Body of pancreas (tissue), 4 donors: ENCODE measurements at regions not wholly inside any gene's neighbourhood (a gene's known extent, or its start where the extent isn't known, plus 50 kb on each side); places are given as distances from the start of the nearest gene placed in this dataset.
A peak's percentile ranks its signal among the peaks of the same experiment; 100 is the strongest.
"Not testable (repeated sequence)": the region's sequence is repeated elsewhere in the genome, so short reads cannot be mapped to it uniquely, and the experiment has no call there.

Experiments
- ATAC-seq: fragments of 150-250 bp; one replicate; pipeline ENCODE4 v1.9.1; 2016
- DNase-seq, 4 donors: peaks; one replicate each; pipeline ENCODE4 v3.0.0-alpha.2; 2019
- H3K27ac ChIP-seq, 4 donors: fragments of 200-600 bp; sonication (generic); 1 replicate in 3 of 4; 2 replicates in 1 of 4; pipeline versions ENCODE4 v1.5.1 to v1.6.1; 2016 to 2019; ENCODE audit warnings: mild to moderate bottlenecking in 1 of 4, mixed read lengths in 1 of 4, moderate library complexity in 1 of 4
- H3K27me3 ChIP-seq, 2 donors: fragments of 200-600 bp; sonication (generic); one replicate each; pipeline ENCODE4 v1.6.0; 2016; ENCODE audit warnings: mild to moderate bottlenecking in 1 of 2
- H3K36me3 ChIP-seq, 2 donors: fragments of 200-600 bp; sonication (generic); replicated peaks in 1 of 2; 2 replicates each; pipeline ENCODE4 v1.5.1; 2016; ENCODE audit warnings: low read depth in 2 of 2; ENCODE audit not compliant: insufficient read depth in 1 of 2
- H3K4me1 ChIP-seq: fragments of 200-600 bp; sonication (generic); one replicate; pipeline ENCODE4 v1.6.0; 2016
- H3K4me3 ChIP-seq, 2 donors: fragments of 200-600 bp; sonication (generic); 1 replicate in 1 of 2; 2 replicates in 1 of 2; pipeline ENCODE4 v1.5.1; 2016 to 2019
- H3K9me3 ChIP-seq, 3 donors: fragments of 200-600 bp; sonication (generic); 1 replicate in 2 of 3; 2 replicates in 1 of 3; pipeline ENCODE4 v1.5.1; 2016
- POLR2A ChIP-seq, 3 donors: fragments of 450-650 bp; IDR thresholded peaks; one replicate each; pipeline ENCODE4 v1.6.1; 2016; ENCODE audit warnings: antibody characterized with exemption in 3 of 3, mild to moderate bottlenecking in 2 of 3
- WGBS, 2 donors: methylation state at CpG; one replicate each; pipeline ENCODE4 v1.1.5; 2017; 5-methylcytosine and 5-hydroxymethylcytosine counted together
- intact Hi-C: fragments of 100-400 bp; cut with DNase I; formaldehyde crosslinking; loops from one replicate; pipeline ENCODE4 v1.15.1; 2023
- TF ChIP-seq, protein P1 (sequence below), 7 experiments: fragments of 450-650 bp in 4 of 7; fragments of 200-600 bp in 3 of 7; sonication (generic) in 3 of 7; IDR thresholded peaks; one replicate each; pipeline ENCODE4 v1.5.1; 2016 to 2019; ENCODE audit warnings: antibody characterized with exemption in 7 of 7

DNA sequence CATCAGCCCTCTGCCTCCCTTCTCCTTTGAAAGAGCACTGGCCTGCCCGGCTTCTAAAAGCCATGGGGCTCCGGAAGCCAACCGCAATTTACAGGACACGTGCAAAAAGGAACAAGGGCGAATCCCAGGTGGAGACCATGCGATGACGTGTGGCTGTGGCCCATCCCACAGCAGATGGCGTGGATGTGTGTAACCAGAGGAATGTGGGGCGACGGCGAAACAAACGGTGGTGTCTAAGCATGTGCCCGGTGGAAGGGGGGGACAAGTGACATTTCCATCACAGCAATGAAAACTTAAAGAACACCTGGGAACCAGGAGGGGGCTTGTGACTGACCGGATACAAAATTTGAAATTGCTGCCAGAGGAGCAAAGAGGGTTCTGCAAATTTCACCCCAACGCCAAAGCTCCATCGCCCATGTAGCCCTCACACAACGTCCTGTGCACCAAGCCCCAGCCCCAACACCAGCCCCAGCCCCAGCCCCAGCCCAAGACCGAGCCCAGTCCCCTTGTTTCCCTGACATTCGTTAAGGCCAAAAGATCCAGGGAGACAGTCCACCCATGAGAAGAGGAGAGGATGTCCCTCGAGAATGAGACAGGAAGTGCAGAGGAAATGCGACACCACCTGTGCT is 159.7 kb upstream of the ZNF337 start:
- 82 to 87% methylated on average over 21 of the region's 21 CpGs for WGBS, 2 donors
- Histone ChIP-seq H3K4me1 (peaks cover 40% of the 10 kb centered on the region), H3K4me3 (no peak overlapping the region), H3K27ac (no peak overlapping the region), H3K27me3 (peaks cover 0 to 5% of the 10 kb centered on the region in 2 donors), H3K9me3 (no peaks in the 10 kb centered on the region), H3K36me3 (no peaks in the 10 kb centered on the region)
- ATAC-seq = no peak
- no peak for DNase-seq
- no peak for TF ChIP-seq POLR2A (IDR thresholded peaks at IDR 0.05)
- TF ChIP-seq, protein P1, sequence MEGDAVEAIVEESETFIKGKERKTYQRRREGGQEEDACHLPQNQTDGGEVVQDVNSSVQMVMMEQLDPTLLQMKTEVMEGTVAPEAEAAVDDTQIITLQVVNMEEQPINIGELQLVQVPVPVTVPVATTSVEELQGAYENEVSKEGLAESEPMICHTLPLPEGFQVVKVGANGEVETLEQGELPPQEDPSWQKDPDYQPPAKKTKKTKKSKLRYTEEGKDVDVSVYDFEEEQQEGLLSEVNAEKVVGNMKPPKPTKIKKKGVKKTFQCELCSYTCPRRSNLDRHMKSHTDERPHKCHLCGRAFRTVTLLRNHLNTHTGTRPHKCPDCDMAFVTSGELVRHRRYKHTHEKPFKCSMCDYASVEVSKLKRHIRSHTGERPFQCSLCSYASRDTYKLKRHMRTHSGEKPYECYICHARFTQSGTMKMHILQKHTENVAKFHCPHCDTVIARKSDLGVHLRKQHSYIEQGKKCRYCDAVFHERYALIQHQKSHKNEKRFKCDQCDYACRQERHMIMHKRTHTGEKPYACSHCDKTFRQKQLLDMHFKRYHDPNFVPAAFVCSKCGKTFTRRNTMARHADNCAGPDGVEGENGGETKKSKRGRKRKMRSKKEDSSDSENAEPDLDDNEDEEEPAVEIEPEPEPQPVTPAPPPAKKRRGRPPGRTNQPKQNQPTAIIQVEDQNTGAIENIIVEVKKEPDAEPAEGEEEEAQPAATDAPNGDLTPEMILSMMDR (IDR thresholded peaks at IDR 0.05) = no peak
- intact Hi-C loops = no loop called here

DNA sequence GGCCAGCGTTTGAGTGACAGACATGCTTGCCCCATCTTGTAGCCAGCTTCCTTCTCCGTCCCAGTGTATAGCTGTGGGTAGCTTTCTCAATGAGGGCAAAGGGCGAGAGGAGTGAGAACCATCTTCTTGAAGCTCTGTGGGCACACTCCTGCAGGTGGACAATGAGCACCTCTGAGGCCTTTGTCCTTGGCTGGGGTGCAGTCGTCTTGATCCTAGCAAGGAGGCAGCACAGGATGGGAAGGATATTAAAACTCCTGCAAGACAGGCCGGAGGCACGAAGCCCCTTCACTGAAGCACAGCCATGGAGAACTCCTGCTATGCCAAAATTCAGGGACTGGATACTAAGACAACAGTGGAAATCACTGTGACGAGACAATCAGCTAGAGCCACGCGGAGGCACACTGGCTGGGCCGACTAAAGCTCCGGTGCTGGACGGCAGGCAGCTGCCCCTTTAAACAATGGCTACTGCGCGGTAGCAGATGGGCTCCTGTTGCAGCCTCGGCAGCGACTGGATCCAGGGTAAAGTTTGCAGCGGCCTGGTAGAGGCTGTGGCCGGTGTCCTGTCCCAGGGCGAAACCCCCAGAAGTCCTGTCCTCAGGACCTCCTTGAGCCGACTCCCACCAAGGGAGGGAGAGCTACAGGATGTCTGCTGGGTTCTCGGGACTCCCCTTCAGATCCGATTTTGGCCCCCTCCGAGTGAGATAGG is 159.0 kb upstream of the ZNF337 start:
- intact Hi-C loops, H3K36me3 ChIP-seq, H3K9me3 ChIP-seq, H3K27ac ChIP-seq, DNase-seq, H3K27me3 ChIP-seq, H3K4me3 ChIP-seq, ATAC-seq: not testable (repeated sequence)
- H3K4me1 ChIP-seq = peaks cover 35% of the 10 kb centered on the region
- 89 to 94% methylated on average over 15 to 20 of the region's 23 CpGs for WGBS, 2 donors

DNA sequence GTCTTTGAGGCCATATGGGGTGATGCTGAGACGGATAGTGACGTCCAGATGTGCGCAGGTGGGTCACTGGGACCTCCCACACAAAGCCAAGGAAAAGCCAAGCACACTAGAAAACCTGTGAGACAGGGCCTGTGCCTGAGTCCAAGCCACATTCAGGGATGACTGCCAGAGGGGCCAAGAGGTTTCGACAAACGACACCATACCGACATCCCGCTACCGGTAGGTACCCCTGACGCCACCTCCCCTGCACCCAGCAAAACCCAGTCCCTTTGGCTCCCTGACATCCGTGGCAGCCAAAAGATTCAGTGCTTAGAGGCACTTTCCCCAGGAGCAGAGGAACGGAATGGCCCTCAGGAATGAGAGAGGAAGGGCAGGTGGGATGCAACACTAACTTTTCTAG is 158.0 kb upstream of the ZNF337 start:
- H3K4me3 ChIP-seq, H3K27ac ChIP-seq, H3K9me3 ChIP-seq, intact Hi-C loops, DNase-seq, ATAC-seq, H3K27me3 ChIP-seq, H3K36me3 ChIP-seq: not testable (repeated sequence)
- WGBS, 2 donors = 68 to 87% methylated on average over 4 to 11 of the region's 11 CpGs
- H3K4me1 ChIP-seq = peaks cover 27% of the 10 kb centered on the region

DNA sequence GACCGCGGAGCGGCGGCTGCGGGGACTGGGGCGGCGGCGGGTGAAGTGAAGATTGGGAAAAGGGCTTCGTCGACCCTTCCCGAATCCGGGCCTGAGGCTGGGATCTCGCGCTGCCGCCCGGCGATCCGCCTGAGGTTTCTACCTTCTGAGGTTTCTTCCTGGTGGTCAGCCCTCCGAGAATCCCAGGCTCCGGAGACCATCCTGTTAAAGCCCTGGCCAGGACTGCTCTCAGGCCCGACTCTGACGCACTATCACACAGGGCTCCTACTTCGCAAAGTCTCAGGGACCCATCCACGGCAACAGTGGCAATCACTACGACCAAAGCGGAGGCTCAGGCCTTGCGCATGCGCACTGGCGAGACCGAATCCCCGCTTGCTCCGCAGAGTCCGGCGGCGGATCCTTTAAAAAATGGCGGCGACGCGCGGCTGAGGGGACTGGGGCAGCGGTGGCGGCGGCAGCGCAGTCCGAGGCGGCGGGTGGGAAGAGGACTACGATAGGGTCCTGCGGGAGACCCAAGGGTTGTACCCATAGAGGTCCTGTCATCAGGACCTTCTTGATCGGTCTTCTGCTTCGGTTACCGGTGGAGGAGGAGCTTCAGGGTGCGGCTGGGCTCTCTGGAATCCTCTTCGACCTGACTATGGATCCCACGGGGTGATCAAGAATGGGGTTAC is 157.2 kb upstream of the ZNF337 start:
- H3K27me3 ChIP-seq, H3K36me3 ChIP-seq, H3K9me3 ChIP-seq, intact Hi-C loops: not testable (repeated sequence)
- H3K4me3 ChIP-seq = peak overlapping the region; percentile 30 to 41
- H3K4me1 ChIP-seq = peaks cover 24% of the 10 kb centered on the region
- H3K27ac ChIP-seq = peak overlapping the region; percentile 2 to 79 (median 62)
- peak; percentile 88 for ATAC-seq
- peak; percentile 28 to 62 (median 53) for TF ChIP-seq POLR2A (IDR thresholded peaks at IDR 0.05)
- DNase-seq = peak; percentile 89 to 93 (median 90)
- WGBS, 2 donors = 2 to 4% methylated on average over 22 to 55 of the region's 55 CpGs

DNA sequence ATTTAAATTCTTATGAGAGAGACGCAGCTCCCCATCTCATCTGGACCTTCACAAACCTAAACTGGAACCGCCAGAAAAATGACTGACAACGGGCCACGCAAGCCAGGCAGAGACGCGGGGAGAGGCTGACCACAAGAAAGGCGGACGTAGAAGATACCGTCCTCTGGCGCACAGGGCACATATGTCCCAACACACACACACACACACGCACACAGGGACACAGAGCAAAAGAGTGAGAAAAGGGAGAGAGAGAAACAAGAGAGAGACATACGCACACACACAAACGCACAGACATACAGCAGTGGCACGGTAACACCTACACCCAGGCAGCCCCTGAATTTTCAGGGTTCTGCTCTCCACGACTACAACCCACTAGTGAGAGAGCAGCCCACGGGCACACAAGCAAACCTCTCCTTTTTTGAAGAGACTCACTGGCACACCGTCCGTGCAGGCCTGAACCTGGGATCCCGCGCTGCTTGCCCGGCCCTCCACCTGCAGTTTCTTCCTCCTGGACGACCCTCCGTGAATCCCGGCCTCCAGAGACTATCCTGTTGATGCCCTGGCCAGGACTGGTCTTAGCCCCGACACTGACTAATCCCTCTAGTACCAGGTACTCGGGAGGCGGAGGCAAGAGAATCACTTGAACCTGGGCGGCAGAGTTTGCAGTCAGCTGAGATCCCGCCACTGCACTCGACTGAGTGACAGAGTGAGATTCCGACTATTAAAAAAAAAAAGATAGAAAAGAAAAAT is 156.5 kb upstream of the ZNF337 start:
- peak in 1 of 4 donors; percentile 12 for DNase-seq
- H3K36me3 ChIP-seq, intact Hi-C loops, ATAC-seq, H3K9me3 ChIP-seq, H3K27me3 ChIP-seq: not testable (repeated sequence)
- Histone ChIP-seq H3K4me3 (peak overlapping the region; percentile 30 to 41), H3K27ac (peak overlapping the region in 3 of 4 donors; percentile 62 to 79 (median 63)), H3K4me1 (peaks cover 20% of the 10 kb centered on the region)
- WGBS, 2 donors = 26 to 32% methylated on average over 16 to 31 of the region's 31 CpGs

DNA sequence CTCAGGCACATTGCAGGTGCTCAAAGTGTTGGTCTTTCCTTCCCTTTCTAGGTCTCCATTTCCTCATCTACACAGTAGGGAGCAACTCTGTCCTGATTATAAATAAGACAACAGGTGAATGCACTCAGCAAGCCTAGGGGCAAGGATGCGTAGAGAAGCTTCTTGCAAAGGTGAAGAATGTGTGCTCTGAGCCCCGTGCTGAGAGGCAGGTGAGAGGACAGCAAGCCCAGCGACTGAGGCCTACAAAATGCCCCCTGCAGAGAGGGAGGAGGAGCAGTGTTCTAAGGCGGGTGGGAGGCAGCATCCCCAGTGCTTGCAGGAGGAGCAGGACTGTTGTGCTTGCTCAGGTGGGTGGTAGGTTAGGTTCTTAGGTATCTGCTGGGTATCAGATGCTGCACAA is 153.5 kb upstream of the ZNF337 start:
- H3K36me3 ChIP-seq, H3K9me3 ChIP-seq, H3K27ac ChIP-seq, H3K4me3 ChIP-seq, H3K27me3 ChIP-seq, DNase-seq, ATAC-seq, intact Hi-C loops: not testable (repeated sequence)
- H3K4me1 ChIP-seq = peaks cover 17% of the 10 kb centered on the region
- WGBS, 2 donors = 76 to 77% methylated on average over 4 of the region's 4 CpGs

DNA sequence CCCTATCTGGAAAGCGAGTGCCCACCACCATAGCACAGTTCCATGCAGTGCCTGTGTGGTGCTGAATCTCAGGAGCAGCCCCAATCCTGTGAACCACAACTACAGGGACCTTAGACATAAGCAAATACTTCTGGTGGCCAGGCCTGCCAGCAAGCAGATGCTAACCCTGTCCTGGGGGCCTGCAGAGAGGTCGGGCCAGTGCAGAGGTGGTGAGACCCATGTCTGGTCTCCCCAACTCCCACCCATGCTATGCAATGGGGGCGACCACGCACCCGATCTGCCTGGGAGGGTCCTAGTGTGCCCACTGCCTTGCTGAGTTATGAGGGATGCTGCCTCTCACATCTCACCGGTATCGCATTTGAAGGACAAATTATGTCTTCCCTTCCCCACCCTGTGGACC is 151.6 kb upstream of the ZNF337 start:
- TF ChIP-seq, protein P1 (IDR thresholded peaks at IDR 0.05) = no peak
- no peak for TF ChIP-seq POLR2A (IDR thresholded peaks at IDR 0.05)
- Histone ChIP-seq H3K9me3 (no peaks in the 10 kb centered on the region), H3K36me3 (no peaks in the 10 kb centered on the region), H3K4me1 (peaks cover 13% of the 10 kb centered on the region), H3K27ac (no peak overlapping the region), H3K4me3 (no peak overlapping the region), H3K27me3 (no peaks in the 10 kb centered on the region)
- no peak for ATAC-seq
- WGBS, 2 donors = 88 to 100% methylated on average over 1 to 7 of the region's 7 CpGs
- DNase-seq = no peak
- intact Hi-C loops = no loop called here

DNA sequence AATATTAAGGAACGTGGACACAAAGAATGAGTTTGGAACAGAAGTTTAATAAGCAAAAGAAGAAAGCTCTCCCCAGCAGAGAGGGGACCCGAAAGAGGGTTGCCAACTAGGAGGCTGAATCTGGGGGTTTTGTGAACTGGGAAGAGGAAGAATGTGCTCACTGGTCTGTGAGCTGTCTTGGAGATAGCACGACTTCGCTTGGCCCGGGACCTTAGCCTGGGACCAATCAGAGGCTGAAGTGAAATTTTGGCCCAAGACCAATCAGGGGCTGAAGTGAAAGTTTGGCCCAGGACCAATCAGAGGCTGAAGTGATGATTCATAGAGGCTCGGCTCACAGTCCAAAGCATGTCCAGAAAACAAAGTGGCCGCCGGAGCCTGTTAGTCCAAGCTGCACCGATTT is 148.0 kb upstream of the ZNF337 start:
- WGBS, 2 donors = no CpG with 5 or more reads among the region's 9 CpGs
- H3K27me3 ChIP-seq, H3K4me3 ChIP-seq, DNase-seq, H3K4me1 ChIP-seq, H3K36me3 ChIP-seq, H3K27ac ChIP-seq, H3K9me3 ChIP-seq, intact Hi-C loops: not testable (repeated sequence)
- ATAC-seq = peak; percentile 30

DNA sequence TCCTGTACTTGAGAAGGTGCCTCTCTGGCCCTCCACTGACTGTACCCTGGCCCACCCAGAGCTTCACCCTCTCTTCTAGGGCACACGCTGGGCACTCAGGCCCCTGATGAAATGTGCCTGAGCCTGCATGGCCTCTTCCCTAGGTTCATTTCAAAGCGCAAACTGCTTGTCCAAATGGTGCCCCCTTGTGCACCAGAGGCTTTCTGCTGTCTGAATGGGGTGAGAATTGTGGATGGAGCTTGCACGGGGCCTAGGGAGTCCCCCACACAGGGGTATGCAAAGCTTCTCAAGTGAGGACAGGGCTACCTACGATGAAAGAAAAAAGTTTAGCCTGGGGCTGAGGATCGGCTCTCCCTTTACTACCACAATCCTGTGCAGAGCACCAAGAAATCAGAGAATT is 116.9 kb upstream of the ZNF337 start:
- H3K36me3 ChIP-seq, H3K4me3 ChIP-seq, H3K27ac ChIP-seq, DNase-seq, H3K4me1 ChIP-seq, H3K9me3 ChIP-seq, H3K27me3 ChIP-seq, ATAC-seq, intact Hi-C loops: not testable (repeated sequence)
- WGBS, 2 donors = no CpG with 5 or more reads among the region's 5 CpGs
